CD4-positive, alpha-beta T cell (primary cell): ENCODE measurements at regions not wholly inside any gene's neighbourhood (a gene's known extent, or its start where the extent isn't known, plus 50 kb on each side); places are given as distances from the start of the nearest gene placed in this dataset.

Experiments used
- ATAC-seq: fragments of 200-7000 bp; cut with Tn5 transposase; one replicate; pipeline ENCODE4 v1.10.0; 2022; ENCODE audit warnings: mild to moderate bottlenecking; ENCODE audit not compliant: poor library complexity
- CTCF ChIA-PET: fragments of 350-600 bp; sonication (Branson Sonifier 250); formaldehyde crosslinking; loops from one replicate; lab custom pipeline; 2021; ENCODE audit warnings: antibody characterized with exemption, inconsistent platforms; lab: Charles Lee
- POLR2A ChIA-PET: fragments of 350-600 bp; sonication (Branson Sonifier 250); formaldehyde crosslinking; loops from one replicate; lab custom pipeline; 2021; ENCODE audit warnings: antibody characterized with exemption, inconsistent platforms; lab: Charles Lee
- DNase-seq, 14 experiments: peaks; one replicate each; pipeline ENCODE4 v3.0.0-alpha.2; 2013 to 2020; ENCODE audit warnings: mixed read lengths in 2 of 14
- H3K27ac ChIP-seq, 2 donors: one replicate each; pipeline versions ENCODE4 v1.5.1 to v1.7.0; 2013; ENCODE audit warnings: low read length in 2 of 2, low read depth in 1 of 2, mild to moderate bottlenecking in 1 of 2
- H3K27me3 ChIP-seq, 2 experiments: 1 replicate in 1 of 2; 2 replicates in 1 of 2; pipeline versions ENCODE4 v1.6.1 to v1.7.0; 2013; ENCODE audit warnings: low read length in 2 of 2, control low read depth in 1 of 2, mild to moderate bottlenecking in 1 of 2, moderate library complexity in 1 of 2; ENCODE audit not compliant: insufficient read depth in 2 of 2, control insufficient read depth in 1 of 2
- H3K36me3 ChIP-seq: one replicate; pipeline ENCODE4 v1.6.1; 2013; ENCODE audit warnings: low read length, control low read depth; ENCODE audit not compliant: insufficient read depth
- H3K4me1 ChIP-seq: one replicate; pipeline ENCODE4 v1.6.1; 2013; ENCODE audit warnings: low read length, control low read depth; ENCODE audit not compliant: insufficient read depth
- H3K4me3 ChIP-seq: one replicate; pipeline ENCODE4 v1.5.1; 2013; ENCODE audit warnings: mild to moderate bottlenecking, low read length, moderate library complexity
- H3K9me3 ChIP-seq, 2 experiments: 1 replicate in 1 of 2; 2 replicates in 1 of 2; pipeline versions ENCODE4 v1.6.1 to v1.7.0; 2013; ENCODE audit warnings: low read length in 2 of 2, mild to moderate bottlenecking in 2 of 2, control low read depth in 1 of 2, moderate library complexity in 1 of 2; ENCODE audit not compliant: control insufficient read depth in 1 of 2, insufficient read depth in 1 of 2
- H3K27ac Mint-ChIP-seq: one replicate; pipeline ENCODE4 v1.8.0; 2020; ENCODE audit warnings: mixed read lengths
- H3K27me3 Mint-ChIP-seq: one replicate; pipeline ENCODE4 v1.8.0; 2021; ENCODE audit warnings: mixed read lengths
- H3K36me3 Mint-ChIP-seq: one replicate; pipeline ENCODE4 v1.8.0; 2021; ENCODE audit warnings: low read depth, mixed read lengths
- H3K4me1 Mint-ChIP-seq: one replicate; pipeline ENCODE4 v1.8.0; 2021; ENCODE audit warnings: low read depth, mixed read lengths
- H3K4me3 Mint-ChIP-seq: one replicate; pipeline ENCODE4 v1.8.0; 2020; ENCODE audit warnings: mild to moderate bottlenecking, mixed read lengths
- H3K9me3 Mint-ChIP-seq: one replicate; pipeline ENCODE4 v1.8.0; 2020; ENCODE audit warnings: mixed read lengths
- CTCF ChIP-seq: fragments of 200-600 bp; IDR thresholded peaks from one replicate; pipeline ENCODE4 v1.8.0; 2022; ENCODE audit warnings: antibody characterized with exemption, mild to moderate bottlenecking
- intact Hi-C, 2 experiments: fragments of 100-400 bp; cut with DNase I in 1 of 2; cut with micrococcal nuclease in 1 of 2; formaldehyde crosslinking; loops; one replicate each; pipeline versions ENCODE4 v1.15.1 to v1.9.0; 2023 to 2025; cut with DNase I, micrococcal nuclease

- H3K9me3 Mint-ChIP-seq: no peaks in the 10 kb centered on the region
- no peak for ATAC-seq
- no peaks in the 10 kb centered on the region for H3K36me3 Mint-ChIP-seq
- CTCF ChIA-PET: no interaction called here
- no peaks in the 10 kb centered on the region for H3K27me3 ChIP-seq
- H3K27me3 Mint-ChIP-seq: no peaks in the 10 kb centered on the region
- no peak for DNase-seq
- no peak overlapping the region for H3K4me3 ChIP-seq
- no peak for TF ChIP-seq CTCF
- peaks cover 3% of the 10 kb centered on the region for H3K4me1 ChIP-seq
- H3K9me3 ChIP-seq: no peaks in the 10 kb centered on the region
- H3K27ac ChIP-seq: no peak overlapping the region
- peaks cover 15% of the 10 kb centered on the region for H3K4me1 Mint-ChIP-seq
- intact Hi-C loops: no loop called here
- POLR2A ChIA-PET: no interaction called here
- H3K36me3 ChIP-seq: no peaks in the 10 kb centered on the region
- H3K27ac Mint-ChIP-seq: no peak overlapping the region
- no peak overlapping the region for H3K4me3 Mint-ChIP-seq
These were observed 533.7 kb upstream of the CHAC2 start for GRCh38 chr2:53233759-53234547.

- ATAC-seq (no peak), DNase-seq (peak in 2 of 14 experiments; percentile 1 to 36)
- TF ChIP-seq CTCF: no peak
- Histone ChIP-seq H3K27me3 (no peaks in the 10 kb centered on the region), H3K4me3 (no peak overlapping the region), H3K27ac (no peak overlapping the region), H3K4me1 (peaks cover 3% of the 10 kb centered on the region), H3K9me3 (no peaks in the 10 kb centered on the region), H3K36me3 (no peaks in the 10 kb centered on the region)
- CTCF ChIA-PET: no interaction called here
- Mint-ChIP-seq H3K9me3 (no peaks in the 10 kb centered on the region), H3K4me3 (no peak overlapping the region), H3K27ac (no peak overlapping the region), H3K4me1 (peaks cover 15% of the 10 kb centered on the region), H3K27me3 (no peaks in the 10 kb centered on the region), H3K36me3 (no peaks in the 10 kb centered on the region)
- POLR2A ChIA-PET: no interaction called here
- intact Hi-C loops: no loop called here
These were observed 535.7 kb upstream of the CHAC2 start for GRCh38 chr2:53231908-53232307.

DNA sequence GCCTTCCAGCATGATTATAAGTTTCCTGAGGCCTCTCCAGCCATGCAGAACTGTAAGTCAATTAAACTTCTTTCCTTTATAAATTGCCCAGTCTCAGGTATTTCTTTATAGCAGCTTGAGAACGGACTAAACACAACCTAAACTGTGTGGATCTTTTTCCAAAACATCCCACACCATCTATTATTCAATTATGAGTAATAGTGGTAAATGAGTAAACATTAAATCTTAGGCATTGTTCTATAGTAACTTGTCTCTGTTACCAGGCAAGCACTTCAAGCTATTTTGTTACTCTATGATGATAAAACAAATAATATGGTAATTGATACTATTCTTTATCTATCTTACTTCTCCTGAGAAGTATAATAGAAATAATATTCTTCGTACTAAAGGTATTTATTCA is 536.9 kb upstream of the CHAC2 start:
- peaks cover 11% of the 10 kb centered on the region for H3K4me1 Mint-ChIP-seq
- TF ChIP-seq CTCF: no peak
- Histone ChIP-seq H3K4me3 (no peak overlapping the region), H3K27me3 (no peaks in the 10 kb centered on the region), H3K36me3 (no peaks in the 10 kb centered on the region), H3K4me1 (peaks cover 3% of the 10 kb centered on the region), H3K9me3 (no peaks in the 10 kb centered on the region), H3K27ac (no peak overlapping the region)
- intact Hi-C loops: no loop called here
- ChIA-PET CTCF (no interaction called here), POLR2A (no interaction called here)
- ATAC-seq: no peak
- H3K4me3 Mint-ChIP-seq: no peak overlapping the region
- DNase-seq: no peak
- H3K27ac Mint-ChIP-seq: no peak overlapping the region
- no peaks in the 10 kb centered on the region for H3K27me3 Mint-ChIP-seq
- no peaks in the 10 kb centered on the region for H3K36me3 Mint-ChIP-seq
- no peaks in the 10 kb centered on the region for H3K9me3 Mint-ChIP-seq
